CD4-positive, alpha-beta T cell treated with Interleukin-4 for 1 hour (primary cell): ENCODE measurements at regions not wholly inside any gene's neighbourhood (a gene's known extent, or its start where the extent isn't known, plus 50 kb on each side); places are given as distances from the start of the nearest gene placed in this dataset.
"Not testable (repeated sequence)": the region's sequence is repeated elsewhere in the genome, so short reads cannot be mapped to it uniquely, and the experiment has no call there.

Source experiments
- DNase-seq, 2 donors: peaks; one replicate each; pipeline ENCODE4 v3.0.0-alpha.2; 2020 to 2022

- no peak for DNase-seq
Measured at GRCh38 chr22:48313175-48313830, 1514.4 kb downstream of the BRD1 start.

- no peak for DNase-seq
Measured at GRCh38 chr22:48310740-48311139, 1516.9 kb downstream of the BRD1 start.

GRCh38 chr22:48310289-48310688 lies 1517.4 kb downstream of the BRD1 start:
- no peak for DNase-seq

DNA sequence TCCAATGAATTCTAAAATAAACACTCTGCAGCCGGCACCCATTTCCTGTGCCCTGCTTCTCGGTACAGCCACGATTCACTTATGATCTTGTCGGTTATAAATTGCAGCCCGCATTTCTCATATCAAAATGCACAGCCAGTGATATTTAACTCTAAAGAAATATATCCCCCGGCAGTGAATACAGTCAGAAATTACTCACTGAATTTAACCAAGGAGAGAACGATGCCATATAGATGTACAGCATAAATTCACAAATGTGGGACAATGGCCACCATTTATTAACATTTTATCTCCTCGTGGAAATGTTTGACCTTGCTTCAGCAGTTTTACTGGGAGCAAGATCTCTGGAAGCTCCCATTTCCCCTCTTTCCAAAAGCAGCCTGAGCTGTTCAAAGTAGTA lies 1517.8 kb downstream of the BRD1 start:
- no peak for DNase-seq

DNA sequence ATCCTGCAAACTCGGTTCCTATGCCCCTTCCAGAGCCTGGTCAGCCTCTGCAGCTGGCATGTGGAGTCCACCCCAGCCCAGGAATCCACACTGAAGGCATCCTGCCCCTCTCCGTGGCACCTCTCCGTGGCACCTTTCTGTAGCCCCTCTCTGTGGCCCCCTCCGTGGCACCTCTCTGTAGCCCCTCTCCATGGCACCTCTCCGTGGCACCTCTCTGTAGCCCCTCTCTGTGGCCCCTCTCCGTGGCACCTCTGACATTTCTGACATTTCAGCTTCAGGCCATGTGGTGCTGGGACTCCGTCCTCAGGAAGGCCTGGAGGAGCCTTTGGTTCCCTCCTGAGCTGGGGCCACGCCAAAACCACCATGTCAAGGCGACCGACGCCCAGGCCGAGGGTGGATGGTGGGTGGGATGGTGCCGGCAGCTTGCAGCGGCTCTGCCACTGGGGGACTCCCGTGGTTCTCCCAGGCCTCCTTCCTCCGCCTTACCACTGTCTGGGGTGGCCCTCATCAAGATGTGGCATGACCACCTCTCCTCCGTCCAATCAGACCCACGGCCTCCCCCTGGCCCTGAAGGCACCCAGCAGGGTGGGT lies 1518.5 kb downstream of the BRD1 start:
- DNase-seq = no peak

DNA sequence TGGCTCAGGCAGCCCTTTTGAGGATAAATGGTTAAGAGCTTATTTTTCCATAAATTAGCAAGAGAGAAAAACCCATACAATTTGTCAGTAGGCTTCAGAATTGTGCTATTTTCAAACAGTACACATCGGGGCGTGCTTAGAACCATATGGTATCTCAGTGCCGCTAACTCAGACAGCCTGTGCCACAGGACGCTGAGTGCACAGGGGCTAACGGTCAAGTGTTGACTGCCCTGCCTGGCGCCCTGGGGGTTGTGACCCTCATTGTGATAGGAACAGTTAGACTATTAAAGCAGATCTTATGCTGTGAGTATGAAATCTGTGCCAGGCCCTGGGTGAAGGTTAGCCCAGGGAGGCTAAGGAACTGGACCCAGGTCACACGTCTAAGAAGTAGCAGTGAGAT lies 1519.7 kb downstream of the BRD1 start:
- DNase-seq = no peak

DNA sequence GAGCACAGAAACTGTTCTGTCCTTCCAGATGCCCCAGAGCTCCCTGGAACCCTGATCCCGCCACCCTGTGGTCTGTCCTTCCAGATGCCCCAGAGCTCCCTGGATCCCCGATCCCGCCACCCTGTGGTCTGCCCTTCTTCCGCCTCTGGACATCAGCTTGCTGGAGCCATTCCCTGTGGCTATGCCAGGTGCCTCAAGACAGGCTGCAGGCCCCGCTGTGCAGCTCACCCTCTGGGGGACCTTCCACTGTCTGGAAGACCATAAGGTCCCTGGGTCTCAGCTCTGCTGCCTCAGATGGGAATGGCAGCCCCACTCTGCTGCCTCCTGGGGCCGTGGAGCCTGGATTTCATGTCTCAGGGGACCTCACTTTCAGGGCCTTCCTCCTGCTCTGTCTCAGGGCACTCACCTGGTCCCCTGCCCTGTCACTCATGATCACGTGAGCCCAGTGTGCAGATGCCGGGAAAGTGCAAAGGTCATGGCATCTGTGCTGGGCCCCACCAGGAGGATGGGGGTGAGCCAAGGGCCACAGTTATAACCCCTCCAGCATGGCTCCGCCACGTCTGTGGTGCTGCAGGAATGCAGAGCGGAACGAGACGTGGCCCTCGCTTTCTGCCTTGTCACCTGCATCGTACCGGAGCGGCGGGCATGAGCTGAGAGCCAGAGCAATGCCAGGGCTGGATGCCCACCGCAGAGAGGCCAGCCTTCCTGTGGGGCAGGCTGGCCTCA lies 1520.7 kb downstream of the BRD1 start:
- no peak for DNase-seq

- no peak for DNase-seq
Measured at GRCh38 chr22:48306284-48306683, 1521.4 kb downstream of the BRD1 start.

DNA sequence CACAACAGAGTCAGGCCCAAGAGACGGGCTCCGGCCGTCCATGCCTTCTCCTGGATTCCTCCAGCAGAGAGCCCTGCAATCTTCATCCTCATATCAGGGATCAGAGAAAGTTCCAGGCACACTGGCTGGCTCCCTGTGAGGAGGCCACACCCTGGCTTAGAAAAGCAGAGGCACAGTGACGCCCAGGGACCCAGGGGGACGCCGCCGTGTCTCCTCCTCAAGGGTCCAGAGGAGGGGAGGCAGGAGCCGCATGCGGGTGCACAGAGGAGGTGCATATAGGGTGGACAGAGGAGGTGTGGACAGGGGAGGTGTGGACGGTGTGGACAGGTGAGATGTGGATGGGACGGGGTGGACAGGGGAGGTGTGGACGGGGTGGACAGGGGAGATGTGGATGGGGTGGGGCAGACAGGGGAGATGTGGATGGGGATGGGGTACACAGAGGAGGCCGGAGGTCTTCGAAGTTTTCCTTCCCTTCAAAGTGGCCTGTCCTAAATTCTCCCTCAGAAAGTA lies 1521.9 kb downstream of the BRD1 start:
- no peak for DNase-seq

GRCh38 chr22:48303369-48303725 lies 1524.3 kb downstream of the BRD1 start:
- DNase-seq = no peak

- DNase-seq = no peak
Measured at GRCh38 chr22:48302657-48303368, 1524.9 kb downstream of the BRD1 start.

DNA sequence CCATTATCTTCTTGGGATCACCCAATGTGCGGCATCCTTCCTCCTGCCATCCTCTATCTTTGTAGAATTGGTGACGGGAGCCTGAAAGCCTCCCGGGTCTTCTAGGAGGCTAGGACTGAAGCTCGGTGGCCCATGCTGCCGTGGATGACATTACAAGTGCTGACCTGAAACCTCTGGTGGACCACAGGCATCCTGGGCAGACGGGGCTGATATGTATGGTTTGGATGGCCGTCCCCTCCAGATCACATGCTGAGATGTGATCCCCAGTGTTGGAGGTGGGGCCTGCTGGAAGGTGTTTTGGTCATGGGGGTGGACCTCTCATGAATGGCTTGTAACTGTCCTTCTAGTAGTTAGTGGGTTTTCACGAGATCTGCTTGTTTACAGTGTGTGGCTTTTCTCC lies 1525.8 kb downstream of the BRD1 start:
- no peak for DNase-seq

DNA sequence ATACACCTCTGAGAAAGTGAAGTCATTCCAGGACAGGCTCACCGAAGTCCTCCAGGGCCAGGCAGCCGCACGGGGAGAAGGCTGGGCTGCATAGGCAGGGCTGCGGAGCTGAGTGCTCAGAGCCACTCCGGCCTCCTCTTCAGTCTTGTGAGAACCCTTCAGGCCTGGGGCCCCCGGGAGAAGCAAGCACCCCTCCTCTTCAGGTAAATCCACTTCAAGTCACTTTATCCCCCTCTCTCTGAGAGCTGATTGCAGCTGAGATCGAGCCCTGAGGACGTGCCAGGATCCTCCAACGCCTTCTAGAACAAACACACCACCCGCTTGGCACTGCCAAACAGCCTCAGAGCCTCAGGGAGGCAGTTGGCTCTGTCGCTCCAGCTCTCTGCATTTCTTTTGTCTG lies 1526.3 kb downstream of the BRD1 start:
- no peak for DNase-seq

GRCh38 chr22:48300877-48301276 lies 1526.8 kb downstream of the BRD1 start:
- no peak for DNase-seq

DNA sequence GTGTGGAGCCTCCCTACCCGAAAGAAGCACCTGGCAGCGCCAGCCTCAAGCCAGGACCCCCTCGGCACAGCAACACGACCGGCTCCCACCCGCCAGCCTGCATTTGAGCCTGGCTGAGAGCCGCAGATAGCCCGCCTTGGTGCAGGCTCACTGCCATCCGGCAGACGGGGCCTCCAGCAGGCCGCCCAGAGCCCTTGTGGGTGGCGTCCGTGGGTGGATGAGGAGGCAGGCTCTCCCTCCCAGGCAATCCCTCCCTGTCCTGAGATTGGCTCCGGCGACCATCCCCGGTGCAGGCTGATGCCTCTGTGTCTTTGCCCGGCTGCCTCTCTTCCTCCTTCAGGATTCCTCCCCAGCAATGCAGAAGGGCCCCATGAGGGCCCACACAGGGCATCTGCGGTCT lies 1527.9 kb downstream of the BRD1 start:
- DNase-seq = no peak

DNA sequence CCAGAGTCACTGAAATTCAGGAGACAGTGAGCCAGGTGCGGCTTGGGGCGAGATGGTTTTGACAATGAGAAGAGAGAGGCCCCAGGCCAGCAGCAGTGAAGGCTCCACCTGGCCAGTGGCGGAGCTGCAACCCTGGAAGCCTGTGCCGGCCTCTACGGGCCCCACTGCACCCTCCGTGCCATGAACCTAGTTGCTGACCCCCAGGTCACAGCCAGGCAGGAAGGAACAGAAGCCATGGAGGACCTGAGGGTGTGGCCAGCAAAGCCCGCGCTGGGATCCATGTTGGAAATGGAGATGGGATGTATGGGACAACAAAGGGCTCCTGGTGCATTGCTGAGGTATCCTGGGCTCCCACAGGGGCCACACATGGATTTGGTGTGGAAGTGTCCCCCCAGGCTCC lies 1528.5 kb downstream of the BRD1 start:
- no peak for DNase-seq

DNA sequence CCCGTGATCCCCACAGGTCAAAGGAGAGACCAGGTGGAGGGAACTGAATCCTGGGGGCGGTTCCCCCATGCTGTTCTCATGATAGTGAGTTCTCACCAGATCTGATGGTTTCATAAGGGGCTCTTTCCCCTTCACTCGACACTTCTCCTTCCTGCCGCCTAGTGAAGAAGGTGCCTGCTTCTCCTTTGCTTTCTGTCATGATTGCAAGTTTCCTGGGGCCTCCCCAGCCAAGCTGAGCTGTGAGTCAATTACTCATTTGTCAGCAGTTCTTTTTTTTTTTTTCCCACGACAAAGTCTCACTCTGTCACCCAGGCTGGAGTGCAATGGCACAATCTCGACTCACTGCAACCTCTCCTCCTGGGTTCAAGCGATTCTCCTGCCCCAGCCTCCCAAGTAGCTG lies 1530.4 kb downstream of the BRD1 start:
- DNase-seq = no peak

GRCh38 chr22:48289954-48290353 lies 1527.5 kb downstream of the TBC1D22A start:
- not testable (repeated sequence) for DNase-seq

GRCh38 chr22:48288376-48288940 lies 1526.0 kb downstream of the TBC1D22A start:
- no peak for DNase-seq

- no peak for DNase-seq
Measured at GRCh38 chr22:48287031-48287430, 1524.6 kb downstream of the TBC1D22A start.

DNA sequence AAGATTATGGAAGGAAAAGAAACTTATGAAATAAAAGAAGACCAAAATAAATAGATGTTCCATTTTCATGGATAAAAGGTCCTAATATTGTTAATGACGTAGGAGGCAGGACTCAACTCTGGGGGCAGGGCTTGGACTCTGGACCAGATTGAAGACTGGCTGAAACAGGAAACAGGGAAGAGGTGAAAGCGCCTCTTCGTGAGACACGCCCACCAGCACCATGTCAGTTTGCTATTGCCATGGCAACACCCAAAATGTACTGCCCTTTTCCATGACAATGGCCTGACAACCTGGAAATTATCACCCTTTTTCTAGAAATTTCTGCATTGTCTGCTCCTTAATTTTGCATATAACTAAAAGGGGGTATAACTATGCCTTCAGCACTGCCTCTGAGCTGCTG lies 1522.2 kb downstream of the TBC1D22A start:
- no peak for DNase-seq

DNA sequence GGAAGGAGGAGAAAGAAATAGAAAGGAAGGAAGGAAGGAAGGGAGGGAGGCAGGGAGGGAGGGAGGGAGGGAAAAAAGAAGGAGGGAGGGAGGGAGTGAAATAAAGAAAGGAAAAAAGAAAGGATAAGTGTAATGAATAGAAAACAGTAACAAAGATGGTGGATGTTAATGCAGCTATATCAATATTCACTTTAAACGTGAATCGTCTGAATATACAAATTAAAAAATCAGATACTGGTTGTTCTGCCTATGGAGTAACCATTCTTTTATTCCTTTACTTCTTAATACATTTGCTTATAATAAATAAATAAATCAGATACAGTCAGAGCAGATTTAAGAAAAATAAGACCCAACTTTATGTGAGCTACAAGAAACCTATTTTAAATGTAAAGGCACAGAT lies 1520.4 kb downstream of the TBC1D22A start:
- no peak for DNase-seq

GRCh38 chr22:48279461-48279756 lies 1517.0 kb downstream of the TBC1D22A start:
- no peak for DNase-seq
